OCI-LY7 (cell line): ENCODE measurements at regions not wholly inside any gene's neighbourhood (a gene's known extent, or its start where the extent isn't known, plus 50 kb on each side); places are given as distances from the start of the nearest gene placed in this dataset.

Experiments used
- CTCF ChIP-seq: fragments of 200-600 bp; sonication (generic); conservative IDR thresholded peaks from 2 replicates; pipeline ENCODE4 v1.5.1; 2014; ENCODE audit warnings: mild to moderate bottlenecking, antibody characterized with exemption, low read length, moderate library complexity, mixed read lengths
- EZH2phosphoT487 ChIP-seq: fragments of 200-600 bp; sonication (generic); IDR thresholded peaks from 2 replicates; pipeline ENCODE4 v1.6.1; 2018; ENCODE audit warnings: low read depth, borderline replicate concordance, mild to moderate bottlenecking, mixed run types, antibody characterized with exemption, low read length, moderate library complexity, mixed read lengths

- TF ChIP-seq CTCF = no peak
- TF ChIP-seq EZH2phosphoT487 = no peak
Observed at GRCh38 chr15:79163395-79163794, 72.8 kb upstream of the RASGRF1 start.
